ENCODE measurements at regions not wholly inside any gene's neighbourhood (a gene's known extent, or its start where the extent isn't known, plus 50 kb on each side); places are given as distances from the start of the nearest gene placed in this dataset.
A peak's percentile ranks its signal among the peaks of the same experiment; 100 is the strongest.

- TF ChIP-seq, protein P1, sequence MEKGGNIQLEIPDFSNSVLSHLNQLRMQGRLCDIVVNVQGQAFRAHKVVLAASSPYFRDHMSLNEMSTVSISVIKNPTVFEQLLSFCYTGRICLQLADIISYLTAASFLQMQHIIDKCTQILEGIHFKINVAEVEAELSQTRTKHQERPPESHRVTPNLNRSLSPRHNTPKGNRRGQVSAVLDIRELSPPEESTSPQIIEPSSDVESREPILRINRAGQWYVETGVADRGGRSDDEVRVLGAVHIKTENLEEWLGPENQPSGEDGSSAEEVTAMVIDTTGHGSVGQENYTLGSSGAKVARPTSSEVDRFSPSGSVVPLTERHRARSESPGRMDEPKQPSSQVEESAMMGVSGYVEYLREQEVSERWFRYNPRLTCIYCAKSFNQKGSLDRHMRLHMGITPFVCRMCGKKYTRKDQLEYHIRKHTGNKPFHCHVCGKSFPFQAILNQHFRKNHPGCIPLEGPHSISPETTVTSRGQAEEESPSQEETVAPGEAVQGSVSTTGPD (CRISPR knock-in tag; IDR thresholded peaks at IDR 0.05) = 0 out of 2 replicates have a peak, but pooled peaks have one; percentile 31
- TF ChIP-seq NCOA1 (CRISPR knock-in tag; IDR thresholded peaks at IDR 0.05) (no peak), HDAC2 (CRISPR knock-in tag; IDR thresholded peaks at IDR 0.05) (peak; percentile 26), JUN (CRISPR knock-in tag; IDR thresholded peaks at IDR 0.05) (no peak), HNF4G (IDR thresholded peaks at IDR 0.05; ENCODE audit: borderline replicate concordance, low read depth, low read length) (peak; percentile 44; the same call in 1 of the 2 replicates), HNF4G (CRISPR knock-in tag; IDR thresholded peaks at IDR 0.05; ENCODE audit: borderline replicate concordance, low read depth) (no peak), HNRNPUL1 (IDR thresholded peaks at IDR 0.05; ENCODE audit: low read depth, low read length) (no peak), KDM6A (CRISPR knock-in tag; IDR thresholded peaks at IDR 0.05; ENCODE audit: low read depth) (0 out of 2 replicates have a peak, but pooled peaks have one; percentile 51), ZNF713 (CRISPR knock-in tag; IDR thresholded peaks at IDR 0.05) (no peak), ZMYM4 (CRISPR knock-in tag; IDR thresholded peaks at IDR 0.05) (peak; percentile 64), SMAD3 (CRISPR knock-in tag; IDR thresholded peaks at IDR 0.05) (no peak), MED1 (CRISPR knock-in tag; IDR thresholded peaks at IDR 0.05) (peak; percentile 67), ZNF782 (CRISPR knock-in tag; IDR thresholded peaks at IDR 0.05; ENCODE audit: borderline replicate concordance) (no peak), ZNF749 (CRISPR knock-in tag; IDR thresholded peaks at IDR 0.05; ENCODE audit: borderline replicate concordance) (no peak), CHCHD3 (CRISPR knock-in tag; IDR thresholded peaks at IDR 0.05) (no peak), MXD4 (CRISPR knock-in tag; IDR thresholded peaks at IDR 0.05) (no peak), HNRNPL (IDR thresholded peaks at IDR 0.05; ENCODE audit: low read depth, low read length) (no peak), ZNF280B (CRISPR knock-in tag; IDR thresholded peaks at IDR 0.05; ENCODE audit: borderline replicate concordance) (no peak), IRF2 (CRISPR knock-in tag; IDR thresholded peaks at IDR 0.05) (no peak), HNRNPH1 (optimal IDR thresholded peaks at IDR 0.05; ENCODE audit: low read depth, low read length) (no peak), TAF15 (IDR thresholded peaks at IDR 0.05; ENCODE audit: low read depth, low read length, poor library complexity, severe bottlenecking) (no peak), PRMT3 (CRISPR knock-in tag; IDR thresholded peaks at IDR 0.05; ENCODE audit: borderline replicate concordance, low read depth) (no peak)
- TF ChIP-seq, protein P2, sequence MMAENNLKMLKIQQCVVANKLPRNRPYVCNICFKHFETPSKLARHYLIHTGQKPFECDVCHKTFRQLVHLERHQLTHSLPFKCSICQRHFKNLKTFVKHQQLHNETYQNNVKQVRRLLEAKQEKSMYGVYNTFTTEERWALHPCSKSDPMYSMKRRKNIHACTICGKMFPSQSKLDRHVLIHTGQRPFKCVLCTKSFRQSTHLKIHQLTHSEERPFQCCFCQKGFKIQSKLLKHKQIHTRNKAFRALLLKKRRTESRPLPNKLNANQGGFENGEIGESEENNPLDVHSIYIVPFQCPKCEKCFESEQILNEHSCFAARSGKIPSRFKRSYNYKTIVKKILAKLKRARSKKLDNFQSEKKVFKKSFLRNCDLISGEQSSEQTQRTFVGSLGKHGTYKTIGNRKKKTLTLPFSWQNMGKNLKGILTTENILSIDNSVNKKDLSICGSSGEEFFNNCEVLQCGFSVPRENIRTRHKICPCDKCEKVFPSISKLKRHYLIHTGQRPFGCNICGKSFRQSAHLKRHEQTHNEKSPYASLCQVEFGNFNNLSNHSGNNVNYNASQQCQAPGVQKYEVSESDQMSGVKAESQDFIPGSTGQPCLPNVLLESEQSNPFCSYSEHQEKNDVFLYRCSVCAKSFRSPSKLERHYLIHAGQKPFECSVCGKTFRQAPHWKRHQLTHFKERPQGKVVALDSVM (CRISPR knock-in tag; IDR thresholded peaks at IDR 0.05) = no peak; the same call in 1 of the 2 replicates
- TF ChIP-seq, protein P3, sequence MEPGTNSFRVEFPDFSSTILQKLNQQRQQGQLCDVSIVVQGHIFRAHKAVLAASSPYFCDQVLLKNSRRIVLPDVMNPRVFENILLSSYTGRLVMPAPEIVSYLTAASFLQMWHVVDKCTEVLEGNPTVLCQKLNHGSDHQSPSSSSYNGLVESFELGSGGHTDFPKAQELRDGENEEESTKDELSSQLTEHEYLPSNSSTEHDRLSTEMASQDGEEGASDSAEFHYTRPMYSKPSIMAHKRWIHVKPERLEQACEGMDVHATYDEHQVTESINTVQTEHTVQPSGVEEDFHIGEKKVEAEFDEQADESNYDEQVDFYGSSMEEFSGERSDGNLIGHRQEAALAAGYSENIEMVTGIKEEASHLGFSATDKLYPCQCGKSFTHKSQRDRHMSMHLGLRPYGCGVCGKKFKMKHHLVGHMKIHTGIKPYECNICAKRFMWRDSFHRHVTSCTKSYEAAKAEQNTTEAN (CRISPR knock-in tag; conservative IDR thresholded peaks at IDR 0.05) = no peak
Measured at GRCh38 chr2:215727507-215728503, 285.5 kb downstream of the MREG start (continued).

Measured in HepG2 (cell line).